Parathyroid adenoma (tissue), 2 donors: ENCODE measurements at regions not wholly inside any gene's neighbourhood (a gene's known extent, or its start where the extent isn't known, plus 50 kb on each side); places are given as distances from the start of the nearest gene placed in this dataset.

Experiments used
- H2AFZ ChIP-seq: fragments of 300-600 bp; sonication (generic); one replicate; pipeline ENCODE4 v1.7.0; 2017; ENCODE audit warnings: antibody characterized with exemption, mild to moderate bottlenecking
- H3K27ac ChIP-seq: fragments of 300-600 bp; sonication (generic); one replicate; pipeline ENCODE4 v1.7.0; 2017
- H3K27me3 ChIP-seq: fragments of 300-600 bp; sonication (generic); one replicate; pipeline ENCODE4 v1.7.0; 2017; ENCODE audit warnings: low read length; ENCODE audit not compliant: control insufficient read depth, insufficient read depth
- H3K36me3 ChIP-seq: fragments of 300-600 bp; sonication (generic); one replicate; pipeline ENCODE4 v1.7.0; 2017; ENCODE audit warnings: low read length; ENCODE audit not compliant: control insufficient read depth, insufficient read depth
- H3K4me1 ChIP-seq: fragments of 300-600 bp; sonication (generic); one replicate; pipeline ENCODE4 v1.7.0; 2017; ENCODE audit warnings: control low read depth
- H3K4me2 ChIP-seq: fragments of 300-600 bp; sonication (generic); one replicate; pipeline ENCODE4 v1.7.0; 2017; ENCODE audit warnings: low read length
- H3K4me3 ChIP-seq: fragments of 300-600 bp; sonication (generic); one replicate; pipeline ENCODE4 v1.7.0; 2017; ENCODE audit warnings: low read depth, low read length
- H3K79me2 ChIP-seq: fragments of 300-600 bp; sonication (generic); one replicate; pipeline ENCODE4 v1.7.0; 2017; ENCODE audit warnings: control low read depth
- H3K9ac ChIP-seq: fragments of 300-600 bp; sonication (generic); one replicate; pipeline ENCODE4 v1.7.0; 2017; ENCODE audit warnings: mild to moderate bottlenecking
- H3K9me3 ChIP-seq: fragments of 300-600 bp; sonication (generic); one replicate; pipeline ENCODE4 v1.7.0; 2017; ENCODE audit warnings: low read length; ENCODE audit not compliant: control insufficient read depth
- TF ChIP-seq, protein P1 (sequence below): fragments of 300-600 bp; sonication (generic); IDR thresholded peaks from one replicate; pipeline ENCODE4 v1.7.0; 2017; ENCODE audit warnings: antibody characterized with exemption, mild to moderate bottlenecking
- donor health status: primary hyperparathyroidism.

DNA sequence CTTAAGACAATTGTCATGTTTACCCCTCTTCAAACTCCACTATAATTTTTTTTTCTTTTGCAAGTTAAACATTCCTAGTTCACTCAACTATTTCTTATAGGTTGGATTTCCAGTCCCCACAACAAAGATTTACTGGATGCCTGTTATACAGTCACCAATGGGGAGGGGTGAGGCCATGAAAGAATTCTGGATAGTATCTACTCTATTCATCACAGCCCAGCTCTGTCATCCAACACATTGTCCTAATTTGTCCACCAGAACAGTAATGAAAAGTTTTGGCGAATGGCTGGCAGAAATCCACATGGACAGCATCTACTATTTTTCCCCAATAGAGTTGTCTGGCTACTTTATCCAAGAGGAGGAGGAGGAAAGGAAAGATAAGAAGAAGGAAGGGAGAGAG is 192.7 kb upstream of the S100G start:
- H3K9ac ChIP-seq, result no peak overlapping the region
- TF ChIP-seq, protein P1, sequence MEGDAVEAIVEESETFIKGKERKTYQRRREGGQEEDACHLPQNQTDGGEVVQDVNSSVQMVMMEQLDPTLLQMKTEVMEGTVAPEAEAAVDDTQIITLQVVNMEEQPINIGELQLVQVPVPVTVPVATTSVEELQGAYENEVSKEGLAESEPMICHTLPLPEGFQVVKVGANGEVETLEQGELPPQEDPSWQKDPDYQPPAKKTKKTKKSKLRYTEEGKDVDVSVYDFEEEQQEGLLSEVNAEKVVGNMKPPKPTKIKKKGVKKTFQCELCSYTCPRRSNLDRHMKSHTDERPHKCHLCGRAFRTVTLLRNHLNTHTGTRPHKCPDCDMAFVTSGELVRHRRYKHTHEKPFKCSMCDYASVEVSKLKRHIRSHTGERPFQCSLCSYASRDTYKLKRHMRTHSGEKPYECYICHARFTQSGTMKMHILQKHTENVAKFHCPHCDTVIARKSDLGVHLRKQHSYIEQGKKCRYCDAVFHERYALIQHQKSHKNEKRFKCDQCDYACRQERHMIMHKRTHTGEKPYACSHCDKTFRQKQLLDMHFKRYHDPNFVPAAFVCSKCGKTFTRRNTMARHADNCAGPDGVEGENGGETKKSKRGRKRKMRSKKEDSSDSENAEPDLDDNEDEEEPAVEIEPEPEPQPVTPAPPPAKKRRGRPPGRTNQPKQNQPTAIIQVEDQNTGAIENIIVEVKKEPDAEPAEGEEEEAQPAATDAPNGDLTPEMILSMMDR, result no peak
- no peaks in the 10 kb centered on the region for H3K36me3 ChIP-seq
- no peaks in the 10 kb centered on the region for H3K4me1 ChIP-seq
- H2AFZ ChIP-seq, result no peak overlapping the region
- no peak overlapping the region for H3K27ac ChIP-seq
- H3K4me2 ChIP-seq, result no peak overlapping the region
- no peaks in the 10 kb centered on the region for H3K27me3 ChIP-seq
- no peaks in the 10 kb centered on the region for H3K9me3 ChIP-seq
- no peak overlapping the region for H3K4me3 ChIP-seq
- H3K79me2 ChIP-seq, result no peaks in the 10 kb centered on the region

GRCh38 chrX:16458208-16458607 is 191.8 kb upstream of the S100G start:
- H3K79me2 ChIP-seq, result no peaks in the 10 kb centered on the region
- no peaks in the 10 kb centered on the region for H3K9me3 ChIP-seq
- no peak overlapping the region for H3K9ac ChIP-seq
- no peak overlapping the region for H3K4me2 ChIP-seq
- no peaks in the 10 kb centered on the region for H3K27me3 ChIP-seq
- no peak overlapping the region for H3K27ac ChIP-seq
- no peaks in the 10 kb centered on the region for H3K36me3 ChIP-seq
- no peak overlapping the region for H3K4me3 ChIP-seq
- H3K4me1 ChIP-seq, result no peaks in the 10 kb centered on the region
- TF ChIP-seq, protein P1, result no peak
- no peak overlapping the region for H2AFZ ChIP-seq

GRCh38 chrX:16459008-16459407 is 190.9 kb upstream of the S100G start:
- H3K4me1 ChIP-seq, result no peaks in the 10 kb centered on the region
- no peak overlapping the region for H2AFZ ChIP-seq
- H3K9me3 ChIP-seq, result no peaks in the 10 kb centered on the region
- H3K79me2 ChIP-seq, result no peaks in the 10 kb centered on the region
- no peaks in the 10 kb centered on the region for H3K36me3 ChIP-seq
- H3K27ac ChIP-seq, result no peak overlapping the region
- H3K27me3 ChIP-seq, result no peaks in the 10 kb centered on the region
- no peak overlapping the region for H3K4me2 ChIP-seq
- no peak overlapping the region for H3K9ac ChIP-seq
- TF ChIP-seq, protein P1, result no peak
- no peak overlapping the region for H3K4me3 ChIP-seq

GRCh38 chrX:16461968-16462367 is 188.0 kb upstream of the S100G start:
- H3K36me3 ChIP-seq, result no peaks in the 10 kb centered on the region
- TF ChIP-seq, protein P1, result no peak

DNA sequence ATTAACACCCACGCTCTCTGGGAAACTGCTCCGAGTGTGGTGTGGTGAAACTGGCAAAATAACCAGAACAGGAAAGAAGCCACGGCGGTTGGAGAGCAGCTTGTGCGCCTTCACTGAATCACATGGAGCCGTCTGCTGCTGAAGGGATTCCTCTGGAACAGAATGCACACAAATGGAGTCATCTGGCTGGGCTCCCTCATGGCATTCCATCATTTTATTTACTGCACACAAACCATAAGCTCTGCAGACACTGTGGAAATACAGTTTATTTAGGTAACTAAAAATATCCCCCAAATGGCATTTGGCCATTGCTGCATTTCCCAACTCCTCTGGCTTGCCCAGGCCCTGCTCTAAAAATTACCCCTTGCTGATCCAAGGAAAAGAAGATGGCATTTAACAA is 187.0 kb upstream of the S100G start:
- Histone ChIP-seq H3K36me3 (no peaks in the 10 kb centered on the region), H3K4me3 (no peak overlapping the region), H3K27ac (no peak overlapping the region), H3K9ac (no peak overlapping the region), H2AFZ (no peak overlapping the region), H3K79me2 (no peaks in the 10 kb centered on the region), H3K27me3 (no peaks in the 10 kb centered on the region), H3K4me1 (no peaks in the 10 kb centered on the region), H3K4me2 (no peak overlapping the region), H3K9me3 (no peaks in the 10 kb centered on the region)
- TF ChIP-seq, protein P1, result no peak

More at GRCh38 chrX:16461968-16462367, 188.0 kb upstream of the S100G start:
- Histone ChIP-seq H3K9me3 (no peaks in the 10 kb centered on the region), H3K9ac (no peak overlapping the region), H3K4me1 (no peaks in the 10 kb centered on the region), H2AFZ (no peak overlapping the region), H3K27me3 (no peaks in the 10 kb centered on the region), H3K4me3 (no peak overlapping the region), H3K79me2 (no peaks in the 10 kb centered on the region), H3K27ac (no peak overlapping the region), H3K4me2 (no peak overlapping the region)
